ENCODE measurements at regions not wholly inside any gene's neighbourhood (a gene's known extent, or its start where the extent isn't known, plus 50 kb on each side); places are given as distances from the start of the nearest gene placed in this dataset.
A peak's percentile ranks its signal among the peaks of the same experiment; 100 is the strongest.

DNA sequence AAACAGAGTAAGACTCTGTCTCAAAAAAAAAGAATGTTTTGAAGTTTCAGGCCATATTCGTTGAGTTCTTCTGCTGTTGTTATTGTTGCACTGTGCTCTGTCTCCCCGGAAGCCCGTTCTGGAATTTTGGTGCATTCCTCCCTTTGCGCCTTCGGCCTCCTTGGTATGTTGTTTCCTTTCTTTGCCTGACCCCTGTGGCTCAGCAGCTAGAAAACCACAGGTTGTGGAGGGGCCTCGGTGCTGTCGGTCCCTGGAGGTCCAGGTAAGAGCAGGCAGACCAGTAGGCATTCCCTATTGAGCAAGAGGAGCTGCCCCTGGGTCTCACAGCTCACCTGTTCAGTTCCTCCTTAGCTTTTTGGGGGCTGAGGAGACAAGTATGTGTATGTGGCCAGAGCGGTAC is 51.0 kb upstream of the DLG1 start:
- ChIA-PET POLR2A (ENCODE audit: partially characterized antibody) (interaction anchor here (1.5 kb wide), 1 partner anchor 9 kb away, joined by 4 read pairs; no protein-coding TSS in a partner anchor), CTCF (ENCODE audit: partially characterized antibody) (interaction anchor here (1.1 kb wide), 1 partner anchor 16 kb away, joined by 3 read pairs; no protein-coding TSS in a partner anchor)
- Histone ChIP-seq H3K79me2 (ENCODE audit: control insufficient read depth in 1 of 2, insufficient read depth in 2 of 2, low read length in 2 of 2) (no peaks in the 10 kb centered on the region), H2BK5ac (ENCODE audit: low read depth, low read length) (no peak overlapping the region), H2AK5ac (ENCODE audit: low read depth, low read length) (no peak overlapping the region), H3K27me3 (replicated peaks in 1 of 4; ENCODE audit: control insufficient read depth in 3 of 4, extremely low read depth in 1 of 4, insufficient read depth in 3 of 4, low read length in 3 of 4) (no peaks in the 10 kb centered on the region), H4K91ac (replicated peaks; ENCODE audit: insufficient read length, low read length) (no peak overlapping the region), H2BK120ac (replicated peaks; ENCODE audit: low read depth, low read length) (no peak overlapping the region), H3K18ac (ENCODE audit: extremely low read depth, low read length) (no peak overlapping the region), H3K9ac (replicated peaks in 1 of 4; ENCODE audit: extremely low read depth in 1 of 4, low read depth in 3 of 4, low read length in 3 of 4) (no peak overlapping the region), H2AFZ (ENCODE audit: low read length) (no peak overlapping the region), H3K4me2 (ENCODE audit: insufficient read depth in 1 of 2, low read depth in 2 of 2, low read length in 2 of 2) (no peak overlapping the region), H3K14ac (ENCODE audit: insufficient read length) (no peak overlapping the region), H3K4me3 (ENCODE audit: extremely low read depth in 1 of 4, insufficient read depth in 2 of 4, low read depth in 3 of 4, low read length in 4 of 4) (no peak overlapping the region), H2BK12ac (ENCODE audit: low read depth, low read length) (no peak overlapping the region), H4K8ac (ENCODE audit: extremely low read depth, insufficient read depth, low read length) (peak overlapping the region; percentile 69; the same call in 1 of the 2 replicates), H3K23ac (ENCODE audit: insufficient read length) (no peak overlapping the region), H2BK15ac (ENCODE audit: low read length) (no peak overlapping the region), H3K36me3 (ENCODE audit: control insufficient read depth in 2 of 4, insufficient read depth in 4 of 4, low read length in 3 of 4) (no peaks in the 10 kb centered on the region), H4K5ac (ENCODE audit: insufficient read length, low read depth, low read length) (no peak overlapping the region), H3K4ac (replicated peaks; ENCODE audit: insufficient read length, low read depth, low read length) (no peak overlapping the region), H3K79me1 (ENCODE audit: low read depth, low read length) (no peaks in the 10 kb centered on the region), H4K20me1 (replicated peaks in 1 of 2; ENCODE audit: control insufficient read depth in 1 of 2, insufficient read depth in 2 of 2, low read length in 2 of 2) (peaks cover 0 to 2% of the 10 kb centered on the region in 2 experiments), H3K9me3 (ENCODE audit: insufficient read depth in 2 of 2, low read depth in 1 of 2, low read length in 1 of 2) (no peaks in the 10 kb centered on the region), H2BK20ac (ENCODE audit: low read length) (no peak overlapping the region; the same call in 1 of the 2 replicates), H3K56ac (replicated peaks; ENCODE audit: insufficient read length, low read depth, low read length) (no peak overlapping the region), H3K4me1 (replicated peaks in 1 of 4; ENCODE audit: control insufficient read depth in 3 of 4, insufficient read depth in 4 of 4, low read length in 3 of 4) (peaks cover 0 to 3% (median under 1%) of the 10 kb centered on the region in 4 experiments; a peak in 2 of 7 replicates), H3K27ac (ENCODE audit: low read depth, low read length) (no peak overlapping the region), H3K23me2 (ENCODE audit: low read depth, low read length) (peaks cover 6% of the 10 kb centered on the region)
- TF ChIP-seq TEAD4 (IDR thresholded peaks at IDR 0.05; ENCODE audit: low read depth, low read length) (peak; percentile 92), ASH2L (IDR thresholded peaks at IDR 0.05; ENCODE audit: low read length) (no peak), CEBPB (IDR thresholded peaks at IDR 0.05; ENCODE audit: low read depth, low read length) (peak; percentile 66), RAD21 (IDR thresholded peaks at IDR 0.05 in 1 of 2, conservative IDR thresholded peaks at IDR 0.05 in 1 of 2; ENCODE audit: low read depth in 2 of 2, low read length in 2 of 2) (0 out of 4 replicates have a peak, but pooled peaks of 1 of the 2 experiments have one; percentile 21)
- 69% methylated on average over 8 of the region's 8 CpGs; no CpG with 5 or more reads in 1 of the 2 experiments for WGBS, 2 experiments (ENCODE audit: extremely low coverage in 1 of 2, insufficient coverage in 1 of 2, insufficient read length in 1 of 2, insufficient replicate concordance in 2 of 2, low coverage in 1 of 2, low lambda C conversion rate in 2 of 2, missing lambda C conversion rate in 1 of 2)
- DNase-seq (ENCODE audit: low read depth in 1 of 2, low spot score in 2 of 2): no peak
- no peak for FAIRE-seq

Measured in H1 (cell line).